ENCODE measurements at regions not wholly inside any gene's neighbourhood (a gene's known extent, or its start where the extent isn't known, plus 50 kb on each side); places are given as distances from the start of the nearest gene placed in this dataset.

GRCh38 chr20:18977441-18977840, 163.9 kb downstream of the SCP2D1 start:
- ChIA-PET CTCF (interaction anchor here (0.6 kb wide), 1 partner anchor 10 kb away, joined by 3 read pairs; no protein-coding TSS in a partner anchor), POLR2A (no interaction called here)
- Histone ChIP-seq H3K27ac (ENCODE audit: insufficient read depth in 1 of 2, low read depth in 1 of 2, low read length in 2 of 2, poor library complexity in 1 of 2, severe bottlenecking in 2 of 2) (no peak overlapping the region), H3K4me1 (ENCODE audit: control extremely low read depth in 1 of 4, control insufficient read depth in 4 of 4, insufficient read depth in 4 of 4, low read length in 3 of 4) (peaks cover 0 to 9% (median 8%) of the 10 kb centered on the region in 4 experiments), H3K27me3 (replicated peaks in 2 of 5; ENCODE audit: control insufficient read depth in 4 of 5, insufficient read depth in 5 of 5, low read length in 4 of 5) (no peaks in the 10 kb centered on the region), H3K9me3 (ENCODE audit: control extremely low read depth in 1 of 5, control insufficient read depth in 4 of 5, insufficient read depth in 2 of 5, low read depth in 1 of 5, low read length in 4 of 5) (no peaks in the 10 kb centered on the region), H3K4me3 (ENCODE audit: control insufficient read depth in 1 of 7, extremely low read depth in 1 of 7, insufficient read depth in 4 of 7, low read depth in 2 of 7, low read length in 6 of 7) (no peak overlapping the region), H3K36me3 (ENCODE audit: control insufficient read depth in 4 of 4, insufficient read depth in 4 of 4, low read length in 3 of 4) (no peaks in the 10 kb centered on the region)
- 100% methylated on average over 1 of the region's 2 CpGs for WGBS (ENCODE audit: insufficient coverage)
- no peak for DNase-seq

GRCh38 chr20:18978311-18978710, 164.7 kb downstream of the SCP2D1 start:
- Histone ChIP-seq H3K9me3 (ENCODE audit: control extremely low read depth in 1 of 5, control insufficient read depth in 4 of 5, insufficient read depth in 2 of 5, low read depth in 1 of 5, low read length in 4 of 5) (no peaks in the 10 kb centered on the region), H3K27ac (ENCODE audit: insufficient read depth in 1 of 2, low read depth in 1 of 2, low read length in 2 of 2, poor library complexity in 1 of 2, severe bottlenecking in 2 of 2) (no peak overlapping the region), H3K4me1 (ENCODE audit: control extremely low read depth in 1 of 4, control insufficient read depth in 4 of 4, insufficient read depth in 4 of 4, low read length in 3 of 4) (peaks cover 0 to 9% (median 8%) of the 10 kb centered on the region in 4 experiments), H3K27me3 (replicated peaks in 2 of 5; ENCODE audit: control insufficient read depth in 4 of 5, insufficient read depth in 5 of 5, low read length in 4 of 5) (no peaks in the 10 kb centered on the region), H3K36me3 (ENCODE audit: control insufficient read depth in 4 of 4, insufficient read depth in 4 of 4, low read length in 3 of 4) (no peaks in the 10 kb centered on the region), H3K4me3 (ENCODE audit: control insufficient read depth in 1 of 7, extremely low read depth in 1 of 7, insufficient read depth in 4 of 7, low read depth in 2 of 7, low read length in 6 of 7) (peak overlapping the region in 1 of 7 experiments; percentile 33)
- CTCF ChIA-PET, result no interaction called here
- DNase-seq, result peak in 2 of 3 donors; percentile 22 to 28
- POLR2A ChIA-PET, result no interaction called here
- WGBS (ENCODE audit: insufficient coverage), result 0% methylated on average over 1 of the region's 2 CpGs

- H3K4me1 ChIP-seq (ENCODE audit: control extremely low read depth in 1 of 4, control insufficient read depth in 4 of 4, insufficient read depth in 4 of 4, low read length in 3 of 4), result peaks cover 0 to 9% (median 8%) of the 10 kb centered on the region in 4 experiments
- no peak for DNase-seq
- no peaks in the 10 kb centered on the region for H3K27me3 ChIP-seq (replicated peaks in 2 of 5; ENCODE audit: control insufficient read depth in 4 of 5, insufficient read depth in 5 of 5, low read length in 4 of 5)
- ChIA-PET CTCF (no interaction called here), POLR2A (no interaction called here)
- WGBS (ENCODE audit: insufficient coverage), result 100% methylated on average over 1 of the region's 1 CpG
- H3K27ac ChIP-seq (ENCODE audit: insufficient read depth in 1 of 2, low read depth in 1 of 2, low read length in 2 of 2, poor library complexity in 1 of 2, severe bottlenecking in 2 of 2), result no peak overlapping the region
- no peak overlapping the region for H3K4me3 ChIP-seq (ENCODE audit: control insufficient read depth in 1 of 7, extremely low read depth in 1 of 7, insufficient read depth in 4 of 7, low read depth in 2 of 7, low read length in 6 of 7)
- no peaks in the 10 kb centered on the region for H3K9me3 ChIP-seq (ENCODE audit: control extremely low read depth in 1 of 5, control insufficient read depth in 4 of 5, insufficient read depth in 2 of 5, low read depth in 1 of 5, low read length in 4 of 5)
- H3K36me3 ChIP-seq (ENCODE audit: control insufficient read depth in 4 of 4, insufficient read depth in 4 of 4, low read length in 3 of 4), result no peaks in the 10 kb centered on the region
Measured at GRCh38 chr20:18979132-18979531, 165.5 kb downstream of the SCP2D1 start.

GRCh38 chr20:18981962-18982539, 168.5 kb downstream of the SCP2D1 start:
- DNase-seq, result no peak
- ChIA-PET POLR2A (no interaction called here), CTCF (no interaction called here)
- Histone ChIP-seq H3K4me3 (ENCODE audit: control insufficient read depth in 1 of 7, extremely low read depth in 1 of 7, insufficient read depth in 4 of 7, low read depth in 2 of 7, low read length in 6 of 7) (no peak overlapping the region), H3K36me3 (ENCODE audit: control insufficient read depth in 4 of 4, insufficient read depth in 4 of 4, low read length in 3 of 4) (no peaks in the 10 kb centered on the region), H3K4me1 (ENCODE audit: control extremely low read depth in 1 of 4, control insufficient read depth in 4 of 4, insufficient read depth in 4 of 4, low read length in 3 of 4) (peaks cover 0 to 9% (median 8%) of the 10 kb centered on the region in 4 experiments), H3K9me3 (ENCODE audit: control extremely low read depth in 1 of 5, control insufficient read depth in 4 of 5, insufficient read depth in 2 of 5, low read depth in 1 of 5, low read length in 4 of 5) (no peaks in the 10 kb centered on the region), H3K27me3 (replicated peaks in 2 of 5; ENCODE audit: control insufficient read depth in 4 of 5, insufficient read depth in 5 of 5, low read length in 4 of 5) (no peaks in the 10 kb centered on the region), H3K27ac (ENCODE audit: insufficient read depth in 1 of 2, low read depth in 1 of 2, low read length in 2 of 2, poor library complexity in 1 of 2, severe bottlenecking in 2 of 2) (no peak overlapping the region)
- WGBS (ENCODE audit: insufficient coverage), result 92% methylated on average over 5 of the region's 5 CpGs

- H3K27me3 ChIP-seq (replicated peaks in 2 of 5; ENCODE audit: control insufficient read depth in 4 of 5, insufficient read depth in 5 of 5, low read length in 4 of 5), result no peaks in the 10 kb centered on the region
- no peaks in the 10 kb centered on the region for H3K9me3 ChIP-seq (ENCODE audit: control extremely low read depth in 1 of 5, control insufficient read depth in 4 of 5, insufficient read depth in 2 of 5, low read depth in 1 of 5, low read length in 4 of 5)
- no CpG with 5 or more reads among the region's 5 CpGs for WGBS (ENCODE audit: insufficient coverage)
- ChIA-PET CTCF (no interaction called here), POLR2A (no interaction called here)
- no peak for DNase-seq
- no peak overlapping the region for H3K4me3 ChIP-seq (ENCODE audit: control insufficient read depth in 1 of 7, extremely low read depth in 1 of 7, insufficient read depth in 4 of 7, low read depth in 2 of 7, low read length in 6 of 7)
- no peaks in the 10 kb centered on the region for H3K36me3 ChIP-seq (ENCODE audit: control insufficient read depth in 4 of 4, insufficient read depth in 4 of 4, low read length in 3 of 4)
- H3K4me1 ChIP-seq (ENCODE audit: control extremely low read depth in 1 of 4, control insufficient read depth in 4 of 4, insufficient read depth in 4 of 4, low read length in 3 of 4), result peaks cover 0 to under 1% (median 0%) of the 10 kb centered on the region in 4 experiments
- H3K27ac ChIP-seq (ENCODE audit: insufficient read depth in 1 of 2, low read depth in 1 of 2, low read length in 2 of 2, poor library complexity in 1 of 2, severe bottlenecking in 2 of 2), result no peak overlapping the region
Measured at GRCh38 chr20:18983796-18984195, 170.2 kb downstream of the SCP2D1 start.

GRCh38 chr20:18984238-18985200, 170.9 kb downstream of the SCP2D1 start:
- Histone ChIP-seq H3K36me3 (ENCODE audit: control insufficient read depth in 4 of 4, insufficient read depth in 4 of 4, low read length in 3 of 4) (no peaks in the 10 kb centered on the region), H3K4me1 (ENCODE audit: control extremely low read depth in 1 of 4, control insufficient read depth in 4 of 4, insufficient read depth in 4 of 4, low read length in 3 of 4) (no peaks in the 10 kb centered on the region), H3K27ac (ENCODE audit: insufficient read depth in 1 of 2, low read depth in 1 of 2, low read length in 2 of 2, poor library complexity in 1 of 2, severe bottlenecking in 2 of 2) (no peak overlapping the region), H3K4me3 (ENCODE audit: control insufficient read depth in 1 of 7, extremely low read depth in 1 of 7, insufficient read depth in 4 of 7, low read depth in 2 of 7, low read length in 6 of 7) (no peak overlapping the region), H3K27me3 (replicated peaks in 2 of 5; ENCODE audit: control insufficient read depth in 4 of 5, insufficient read depth in 5 of 5, low read length in 4 of 5) (no peaks in the 10 kb centered on the region), H3K9me3 (ENCODE audit: control extremely low read depth in 1 of 5, control insufficient read depth in 4 of 5, insufficient read depth in 2 of 5, low read depth in 1 of 5, low read length in 4 of 5) (no peaks in the 10 kb centered on the region)
- ChIA-PET POLR2A (no interaction called here), CTCF (interaction anchor here (1.3 kb wide), 1 partner anchor 10 kb away, joined by 4 read pairs; no protein-coding TSS in a partner anchor)
- 95% methylated on average over 11 of the region's 13 CpGs for WGBS (ENCODE audit: insufficient coverage)
- no peak for DNase-seq

- POLR2A ChIA-PET, result no interaction called here
- CTCF ChIA-PET, result interaction anchor here (1.3 kb wide), 1 partner anchor 9 kb away, joined by 4 read pairs; no protein-coding TSS in a partner anchor
- DNase-seq, result no peak
- Histone ChIP-seq H3K27ac (ENCODE audit: insufficient read depth in 1 of 2, low read depth in 1 of 2, low read length in 2 of 2, poor library complexity in 1 of 2, severe bottlenecking in 2 of 2) (no peak overlapping the region), H3K4me3 (ENCODE audit: control insufficient read depth in 1 of 7, extremely low read depth in 1 of 7, insufficient read depth in 4 of 7, low read depth in 2 of 7, low read length in 6 of 7) (no peak overlapping the region), H3K4me1 (ENCODE audit: control extremely low read depth in 1 of 4, control insufficient read depth in 4 of 4, insufficient read depth in 4 of 4, low read length in 3 of 4) (no peaks in the 10 kb centered on the region), H3K36me3 (ENCODE audit: control insufficient read depth in 4 of 4, insufficient read depth in 4 of 4, low read length in 3 of 4) (no peaks in the 10 kb centered on the region), H3K27me3 (replicated peaks in 2 of 5; ENCODE audit: control insufficient read depth in 4 of 5, insufficient read depth in 5 of 5, low read length in 4 of 5) (no peaks in the 10 kb centered on the region), H3K9me3 (ENCODE audit: control extremely low read depth in 1 of 5, control insufficient read depth in 4 of 5, insufficient read depth in 2 of 5, low read depth in 1 of 5, low read length in 4 of 5) (no peaks in the 10 kb centered on the region)
- 95% methylated on average over 5 of the region's 5 CpGs for WGBS (ENCODE audit: insufficient coverage)
Measured at GRCh38 chr20:18985551-18985950, 172.0 kb downstream of the SCP2D1 start.

All from common myeloid progenitor, CD34-positive (primary cell).